Mesendoderm (in vitro differentiated cells): ENCODE measurements at regions not wholly inside any gene's neighbourhood (a gene's known extent, or its start where the extent isn't known, plus 50 kb on each side); places are given as distances from the start of the nearest gene placed in this dataset.
A peak's percentile ranks its signal among the peaks of the same experiment; 100 is the strongest.

Experiments
- DNase-seq: peaks from one replicate; pipeline ENCODE4 v3.0.0; 2013
- H2AK5ac ChIP-seq: 2 replicates; pipeline ENCODE4 v1.6.1; 2013; ENCODE audit warnings: low read length, inconsistent platforms
- H2BK120ac ChIP-seq: 2 replicates; pipeline ENCODE4 v1.6.1; 2013; ENCODE audit warnings: low read depth, mild to moderate bottlenecking, low read length, moderate library complexity, mixed read lengths
- H2BK15ac ChIP-seq: replicated peaks from 2 replicates; pipeline ENCODE4 v1.6.1; 2013; ENCODE audit warnings: low read depth, mild to moderate bottlenecking, moderate library complexity
- H2BK5ac ChIP-seq: 2 replicates; pipeline ENCODE4 v1.6.1; 2013; ENCODE audit warnings: low read length, inconsistent platforms
- H3K18ac ChIP-seq: 2 replicates; pipeline ENCODE4 v1.6.1; 2013; ENCODE audit warnings: mild to moderate bottlenecking, low read length, mixed read lengths
- H3K23ac ChIP-seq: one replicate; pipeline ENCODE4 v1.6.1; 2013; ENCODE audit warnings: low read length
- H3K27ac ChIP-seq: 2 replicates; pipeline ENCODE4 v1.5.1; 2013; ENCODE audit warnings: low read depth, mild to moderate bottlenecking, inconsistent platforms, low read length, moderate library complexity
- H3K27me3 ChIP-seq: 2 replicates; pipeline ENCODE4 v1.6.1; 2013; ENCODE audit warnings: low read length, control low read depth, mild to moderate bottlenecking, inconsistent platforms; ENCODE audit not compliant: insufficient read depth, poor library complexity
- H3K36me3 ChIP-seq: 2 replicates; pipeline ENCODE4 v1.6.1; 2013; ENCODE audit warnings: low read length, inconsistent platforms; ENCODE audit not compliant: control insufficient read depth, insufficient read depth
- H3K4ac ChIP-seq: one replicate; pipeline ENCODE4 v1.6.1; 2013; ENCODE audit warnings: low read depth, mild to moderate bottlenecking, low read length, moderate library complexity
- H3K4me1 ChIP-seq: 2 replicates; pipeline ENCODE4 v1.6.1; 2013; ENCODE audit warnings: low read depth, low read length, inconsistent platforms; ENCODE audit not compliant: control insufficient read depth
- H3K4me2 ChIP-seq: 2 replicates; pipeline ENCODE4 v1.6.1; 2013; ENCODE audit warnings: low read length
- H3K4me3 ChIP-seq: 2 replicates; pipeline ENCODE4 v1.5.1; 2013; ENCODE audit warnings: mild to moderate bottlenecking, low read length
- H3K56ac ChIP-seq: one replicate; pipeline ENCODE4 v1.6.1; 2013; ENCODE audit warnings: low read length
- H3K79me1 ChIP-seq: 2 replicates; pipeline ENCODE4 v1.6.1; 2013; ENCODE audit warnings: low read length, inconsistent platforms
- H3K79me2 ChIP-seq: 2 replicates; pipeline ENCODE4 v1.6.1; 2013; ENCODE audit warnings: mild to moderate bottlenecking, low read length; ENCODE audit not compliant: control insufficient read depth, insufficient read depth
- H3K9ac ChIP-seq: 2 replicates; pipeline ENCODE4 v1.6.1; 2013; ENCODE audit warnings: low read length, inconsistent platforms
- H4K5ac ChIP-seq: one replicate; pipeline ENCODE4 v1.6.1; 2013; ENCODE audit warnings: low read length
- H4K8ac ChIP-seq: one replicate; pipeline ENCODE4 v1.6.1; 2013; ENCODE audit warnings: low read depth, mild to moderate bottlenecking, control low read depth, low read length, moderate library complexity
- WGBS: extraction: QIAGEN DNeasy Blood & Tissue Kit; methylation state at CpG from one replicate; pipeline ENCODE4 v1.1.7; 2013; ENCODE audit warnings: low lambda C conversion rate, missing lambda C conversion rate; ENCODE audit not compliant: insufficient coverage; ENCODE audit errors: extremely low coverage; 5-methylcytosine and 5-hydroxymethylcytosine counted together

DNA sequence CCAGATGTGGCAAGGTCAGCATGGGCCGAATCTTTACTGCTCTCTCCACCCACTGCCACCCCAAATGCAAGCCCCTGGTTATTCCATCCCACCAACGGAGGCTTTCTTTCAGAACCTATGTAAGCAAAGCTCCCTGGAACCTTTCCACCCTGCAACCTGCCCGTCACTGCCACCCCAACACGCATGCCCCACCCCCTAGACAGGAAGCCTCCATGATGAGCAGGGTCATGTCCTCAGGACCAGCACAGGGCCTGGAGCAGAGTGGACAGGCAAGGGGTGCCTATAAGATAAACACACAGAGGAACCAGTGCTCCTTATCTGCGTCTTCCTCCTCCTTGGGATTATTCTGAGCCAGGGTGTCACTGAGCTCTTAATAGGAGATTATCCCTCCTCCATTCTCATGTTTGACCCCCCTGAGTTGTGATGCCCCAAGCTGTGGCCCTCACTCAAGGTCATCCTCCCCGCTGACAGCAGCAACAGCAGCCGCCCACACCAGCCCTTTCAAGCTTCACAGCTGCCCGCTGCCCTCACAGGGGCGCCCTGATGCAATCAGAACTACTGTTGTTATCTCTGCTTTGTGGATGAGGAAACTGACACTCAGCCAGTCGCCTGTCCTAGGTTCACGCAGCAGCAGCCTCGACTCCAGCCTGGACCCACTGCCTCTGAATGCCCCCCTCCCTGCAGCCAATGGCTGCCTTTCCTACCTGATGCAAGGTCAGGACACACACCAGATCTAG lies 647.3 kb downstream of the TBC1D22A start:
- no peak for DNase-seq
- no peak overlapping the region for H3K56ac ChIP-seq
- no peaks in the 10 kb centered on the region for H3K4me1 ChIP-seq
- no peaks in the 10 kb centered on the region for H3K27me3 ChIP-seq
- no peaks in the 10 kb centered on the region for H3K79me1 ChIP-seq
- H4K8ac ChIP-seq, result no peak overlapping the region
- no peak overlapping the region for H3K9ac ChIP-seq
- H3K4me2 ChIP-seq, result no peak overlapping the region
- H3K4ac ChIP-seq, result no peak overlapping the region
- no peaks in the 10 kb centered on the region for H3K79me2 ChIP-seq
- H3K4me3 ChIP-seq, result no peak overlapping the region
- no CpG with 5 or more reads among the region's 12 CpGs for WGBS
- no peak overlapping the region for H4K5ac ChIP-seq
- H3K23ac ChIP-seq, result no peak overlapping the region
- no peak overlapping the region for H2BK15ac ChIP-seq
- no peaks in the 10 kb centered on the region for H3K36me3 ChIP-seq
- H2BK5ac ChIP-seq, result no peak overlapping the region
- H3K27ac ChIP-seq, result no peak overlapping the region
- no peak overlapping the region for H2AK5ac ChIP-seq
- no peak overlapping the region for H2BK120ac ChIP-seq
- H3K18ac ChIP-seq, result no peak overlapping the region

- Histone ChIP-seq H3K4me2 (no peak overlapping the region), H2BK5ac (no peak overlapping the region), H3K18ac (no peak overlapping the region), H3K4me1 (no peaks in the 10 kb centered on the region), H3K23ac (no peak overlapping the region), H3K79me1 (no peaks in the 10 kb centered on the region), H3K27me3 (no peaks in the 10 kb centered on the region), H2BK15ac (no peak overlapping the region), H3K56ac (no peak overlapping the region), H4K5ac (no peak overlapping the region), H2AK5ac (no peak overlapping the region), H3K4ac (no peak overlapping the region), H3K79me2 (no peaks in the 10 kb centered on the region), H2BK120ac (no peak overlapping the region), H3K9ac (no peak overlapping the region), H3K4me3 (no peak overlapping the region), H4K8ac (no peak overlapping the region), H3K36me3 (no peaks in the 10 kb centered on the region), H3K27ac (no peak overlapping the region)
- no CpG with 5 or more reads among the region's 7 CpGs for WGBS
- DNase-seq, result peak; percentile 27
Observed at GRCh38 chr22:47408409-47408808, 646.0 kb downstream of the TBC1D22A start.

GRCh38 chr22:47407461-47408025 lies 645.1 kb downstream of the TBC1D22A start:
- H3K4me3 ChIP-seq, result no peak overlapping the region
- no peak overlapping the region for H3K9ac ChIP-seq
- no peak overlapping the region for H3K56ac ChIP-seq
- no peak overlapping the region for H2AK5ac ChIP-seq
- no peak for DNase-seq
- no peak overlapping the region for H2BK120ac ChIP-seq
- no peak overlapping the region for H3K4me2 ChIP-seq
- H3K36me3 ChIP-seq, result no peaks in the 10 kb centered on the region
- H3K79me2 ChIP-seq, result no peaks in the 10 kb centered on the region
- H3K4ac ChIP-seq, result no peak overlapping the region
- H4K8ac ChIP-seq, result no peak overlapping the region
- no peaks in the 10 kb centered on the region for H3K27me3 ChIP-seq
- H3K23ac ChIP-seq, result no peak overlapping the region
- H4K5ac ChIP-seq, result no peak overlapping the region
- H2BK5ac ChIP-seq, result no peak overlapping the region
- H3K79me1 ChIP-seq, result no peaks in the 10 kb centered on the region
- no peak overlapping the region for H3K27ac ChIP-seq
- H2BK15ac ChIP-seq, result no peak overlapping the region
- H3K18ac ChIP-seq, result no peak overlapping the region
- WGBS, result no CpG with 5 or more reads among the region's 6 CpGs
- no peaks in the 10 kb centered on the region for H3K4me1 ChIP-seq

DNA sequence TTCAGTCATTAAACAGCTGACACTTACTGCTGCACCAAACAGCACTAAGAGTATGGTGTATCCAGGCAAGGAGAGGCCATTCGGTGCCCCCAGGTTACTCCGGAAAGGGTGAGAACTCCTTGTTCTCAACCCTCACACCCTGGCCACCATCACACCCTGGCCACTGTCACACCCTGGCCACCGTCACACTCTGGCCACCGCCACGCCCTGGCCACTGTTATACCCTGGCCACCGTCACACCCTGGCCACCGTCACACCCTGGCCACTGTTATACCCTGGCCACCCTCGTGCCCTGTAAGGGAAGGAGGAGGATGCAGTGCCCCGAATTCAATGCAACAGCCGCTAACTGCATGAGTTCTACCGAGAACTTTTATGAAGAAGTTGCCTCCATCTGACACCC lies 644.4 kb downstream of the TBC1D22A start:
- Histone ChIP-seq H3K9ac (no peak overlapping the region), H3K4me1 (no peaks in the 10 kb centered on the region), H3K4me3 (no peak overlapping the region), H2BK120ac (no peak overlapping the region), H4K5ac (no peak overlapping the region), H2BK15ac (no peak overlapping the region), H4K8ac (no peak overlapping the region), H3K4ac (no peak overlapping the region), H3K36me3 (no peaks in the 10 kb centered on the region), H2AK5ac (no peak overlapping the region), H3K56ac (no peak overlapping the region), H3K79me2 (no peaks in the 10 kb centered on the region), H3K18ac (no peak overlapping the region), H3K4me2 (no peak overlapping the region), H3K27me3 (no peaks in the 10 kb centered on the region), H2BK5ac (no peak overlapping the region), H3K23ac (no peak overlapping the region), H3K27ac (no peak overlapping the region), H3K79me1 (no peaks in the 10 kb centered on the region)
- DNase-seq, result no peak
- no CpG with 5 or more reads among the region's 11 CpGs for WGBS

- Histone ChIP-seq H3K9ac (no peak overlapping the region), H3K27me3 (no peaks in the 10 kb centered on the region), H3K23ac (no peak overlapping the region), H3K36me3 (no peaks in the 10 kb centered on the region), H4K8ac (no peak overlapping the region), H3K4ac (no peak overlapping the region), H2BK15ac (no peak overlapping the region), H3K4me2 (no peak overlapping the region), H3K18ac (no peak overlapping the region), H3K27ac (no peak overlapping the region), H3K79me2 (no peaks in the 10 kb centered on the region), H3K4me1 (no peaks in the 10 kb centered on the region), H3K56ac (no peak overlapping the region), H2BK120ac (no peak overlapping the region), H2AK5ac (no peak overlapping the region), H3K4me3 (no peak overlapping the region), H4K5ac (no peak overlapping the region), H3K79me1 (no peaks in the 10 kb centered on the region), H2BK5ac (no peak overlapping the region)
- no CpG with 5 or more reads among the region's 12 CpGs for WGBS
- DNase-seq, result no peak
Observed at GRCh38 chr22:47406180-47406834, 643.9 kb downstream of the TBC1D22A start.
